HEK293 (cell line): ENCODE measurements at regions not wholly inside any gene's neighbourhood (a gene's known extent, or its start where the extent isn't known, plus 50 kb on each side); places are given as distances from the start of the nearest gene placed in this dataset.

ENCODE experiments used
- CTCF ChIA-PET: fragments of 350-600 bp; formaldehyde crosslinking; extraction: SDS; loops from one replicate; lab custom pipeline; 2021; ENCODE audit warnings: antibody characterized with exemption; lab: Yijun Ruan, JAX
- POLR2A ChIA-PET: fragments of 300-600 bp; formaldehyde crosslinking; extraction: SDS; loops from one replicate; lab custom pipeline; 2020; ENCODE audit warnings: antibody characterized with exemption, inconsistent platforms; lab: Yijun Ruan, JAX
- H3K27ac ChIP-seq: fragments of 200-500 bp; sonication (Bioruptor generic); 2 replicates; pipeline ENCODE4 v1.5.1; 2014; ENCODE audit warnings: low read depth, low read length, control low read depth, inconsistent platforms; ENCODE audit errors: extremely low read depth
- H3K36me3 ChIP-seq, 2 experiments: fragments of 200-500 bp in 1 of 2; sonication (Bioruptor generic) in 1 of 2; 1 replicate in 1 of 2; 2 replicates in 1 of 2; pipeline ENCODE4 v1.5.1; 2014 to 2017; ENCODE audit warnings: inconsistent platforms in 2 of 2, low read length in 2 of 2; ENCODE audit not compliant: control insufficient read depth in 2 of 2, insufficient read depth in 1 of 2
- H3K4me1 ChIP-seq: fragments of 200-500 bp; sonication (Bioruptor generic); 2 replicates; pipeline ENCODE4 v1.5.1; 2014; ENCODE audit warnings: mild to moderate bottlenecking, low read length, inconsistent platforms; ENCODE audit not compliant: control insufficient read depth, insufficient read depth
- H3K4me3 ChIP-seq: 2 replicates; pipeline ENCODE4 v1.5.1; 2011; ENCODE audit warnings: low read depth, mild to moderate bottlenecking, control low read depth, low read length, moderate library complexity
- H3K9me3 ChIP-seq: fragments of 200-500 bp; sonication (Bioruptor generic); 2 replicates; pipeline ENCODE4 v1.5.1; 2014; ENCODE audit warnings: low read depth, low read length, inconsistent platforms; ENCODE audit not compliant: control insufficient read depth, insufficient read depth
- FEZF1 ChIP-seq: fragments of 450-650 bp; formaldehyde crosslinking; IDR thresholded peaks from 2 replicates; pipeline ENCODE4 v1.5.1; 2016; ENCODE audit warnings: missing biosample characterization, missing genetic modification characterization
- KLF8 ChIP-seq: fragments of 450-650 bp; formaldehyde crosslinking; IDR thresholded peaks from 2 replicates; pipeline ENCODE4 v1.5.1; 2016; ENCODE audit warnings: missing biosample characterization, missing genetic modification characterization
- MYNN ChIP-seq: fragments of 450-650 bp; formaldehyde crosslinking; IDR thresholded peaks from 2 replicates; pipeline ENCODE4 v1.5.1; 2016; ENCODE audit warnings: missing biosample characterization, missing genetic modification characterization, borderline replicate concordance
- ZBTB7A ChIP-seq: fragments of 450-650 bp; formaldehyde crosslinking; IDR thresholded peaks from 2 replicates; pipeline ENCODE4 v1.5.1; 2016; ENCODE audit warnings: low read depth, missing biosample characterization, missing genetic modification characterization
- ZFP69B ChIP-seq: fragments of 450-650 bp; formaldehyde crosslinking; IDR thresholded peaks from 2 replicates; pipeline ENCODE4 v1.5.1; 2016; ENCODE audit warnings: missing biosample characterization, missing genetic modification characterization
- ZNF10 ChIP-seq: fragments of 450-650 bp; formaldehyde crosslinking; IDR thresholded peaks from 2 replicates; pipeline ENCODE4 v1.5.1; 2017; ENCODE audit warnings: missing biosample characterization, missing genetic modification characterization
- ZNF138 ChIP-seq: fragments of 450-650 bp; formaldehyde crosslinking; IDR thresholded peaks from 2 replicates; pipeline ENCODE4 v1.5.1; 2016; ENCODE audit warnings: missing biosample characterization, missing genetic modification characterization, borderline replicate concordance
- ZNF174 ChIP-seq: fragments of 450-650 bp; formaldehyde crosslinking; IDR thresholded peaks from 2 replicates; pipeline ENCODE4 v1.5.0; 2017; ENCODE audit warnings: missing biosample characterization, mild to moderate bottlenecking, missing genetic modification characterization
- ZNF24 ChIP-seq: fragments of 450-650 bp; formaldehyde crosslinking; IDR thresholded peaks from 2 replicates; pipeline ENCODE4 v1.5.1; 2016; ENCODE audit warnings: missing biosample characterization, missing genetic modification characterization
- ZNF302 ChIP-seq: fragments of 450-650 bp; formaldehyde crosslinking; IDR thresholded peaks from 2 replicates; pipeline ENCODE4 v1.5.1; 2016; ENCODE audit warnings: missing biosample characterization, missing genetic modification characterization, low read depth
- ZNF350 ChIP-seq: fragments of 450-650 bp; formaldehyde crosslinking; IDR thresholded peaks from 2 replicates; pipeline ENCODE4 v1.5.0; 2017; ENCODE audit warnings: missing biosample characterization, mild to moderate bottlenecking, missing genetic modification characterization
- ZNF394 ChIP-seq: fragments of 450-650 bp; formaldehyde crosslinking; IDR thresholded peaks from 2 replicates; pipeline ENCODE4 v1.5.1; 2016; ENCODE audit warnings: missing biosample characterization, missing genetic modification characterization, mild to moderate bottlenecking, moderate library complexity, borderline replicate concordance
- ZNF433 ChIP-seq: fragments of 450-650 bp; formaldehyde crosslinking; IDR thresholded peaks from 2 replicates; pipeline ENCODE4 v1.5.1; 2016; ENCODE audit warnings: missing biosample characterization, missing genetic modification characterization, low read depth
- ZNF514 ChIP-seq: fragments of 450-650 bp; formaldehyde crosslinking; IDR thresholded peaks from 2 replicates; pipeline ENCODE4 v1.5.1; 2016; ENCODE audit warnings: missing biosample characterization, missing genetic modification characterization
- ZNF549 ChIP-seq: fragments of 450-650 bp; IDR thresholded peaks from 2 replicates; pipeline ENCODE4 v1.5.1; 2018; ENCODE audit warnings: missing biosample characterization, missing genetic modification characterization, mild to moderate bottlenecking, inconsistent platforms, moderate library complexity
- ZNF561 ChIP-seq: fragments of 450-650 bp; IDR thresholded peaks from 2 replicates; pipeline ENCODE4 v1.5.1; 2018; ENCODE audit warnings: missing biosample characterization, missing genetic modification characterization, borderline replicate concordance
- ZNF626 ChIP-seq: fragments of 450-650 bp; sonication (Bioruptor Pico); formaldehyde crosslinking; IDR thresholded peaks from 2 replicates; pipeline ENCODE4 v1.5.1; 2018; ENCODE audit warnings: missing biosample characterization, missing genetic modification characterization, inconsistent platforms
- ZNF654 ChIP-seq: fragments of 450-650 bp; formaldehyde crosslinking; IDR thresholded peaks from 2 replicates; pipeline ENCODE4 v1.5.1; 2016; ENCODE audit warnings: low read depth, missing biosample characterization, missing genetic modification characterization
- ZNF658 ChIP-seq: fragments of 450-650 bp; formaldehyde crosslinking; IDR thresholded peaks from 2 replicates; pipeline ENCODE4; 2016; ENCODE audit warnings: missing biosample characterization, missing genetic modification characterization
- ZNF701 ChIP-seq: fragments of 450-650 bp; formaldehyde crosslinking; IDR thresholded peaks from 2 replicates; pipeline ENCODE4 v1.5.1; 2016; ENCODE audit warnings: missing biosample characterization, missing genetic modification characterization
- ZNF707 ChIP-seq: fragments of 450-650 bp; formaldehyde crosslinking; IDR thresholded peaks from 2 replicates; pipeline ENCODE4 v1.5.1; 2016; ENCODE audit warnings: missing biosample characterization, missing genetic modification characterization
- ZNF776 ChIP-seq: fragments of 450-650 bp; formaldehyde crosslinking; IDR thresholded peaks from 2 replicates; pipeline ENCODE4 v1.5.0; 2017; ENCODE audit warnings: missing biosample characterization, missing genetic modification characterization, borderline replicate concordance
- ZNF777 ChIP-seq: fragments of 450-650 bp; formaldehyde crosslinking; IDR thresholded peaks from 2 replicates; pipeline ENCODE4 v1.5.1; 2017; ENCODE audit warnings: missing biosample characterization, missing genetic modification characterization, borderline replicate concordance
- ZNF837 ChIP-seq: fragments of 450-650 bp; formaldehyde crosslinking; IDR thresholded peaks from 2 replicates; pipeline ENCODE4 v1.5.1; 2016; ENCODE audit warnings: missing biosample characterization, missing genetic modification characterization
- ZSCAN23 ChIP-seq: fragments of 450-650 bp; formaldehyde crosslinking; IDR thresholded peaks from 2 replicates; pipeline ENCODE4 v1.5.1; 2016; ENCODE audit warnings: missing biosample characterization, missing genetic modification characterization
- TF ChIP-seq, protein P1 (sequence below): fragments of 450-650 bp; formaldehyde crosslinking; IDR thresholded peaks from 2 replicates; pipeline ENCODE4 v1.5.1; 2017; ENCODE audit warnings: missing biosample characterization, missing genetic modification characterization
- TF ChIP-seq, protein P2 (sequence below): fragments of 450-650 bp; IDR thresholded peaks from 2 replicates; pipeline ENCODE4 v1.5.1; 2018; ENCODE audit warnings: missing biosample characterization, mild to moderate bottlenecking, missing genetic modification characterization
- TF ChIP-seq, protein P3 (sequence below): fragments of 450-650 bp; formaldehyde crosslinking; IDR thresholded peaks from 2 replicates; pipeline ENCODE4 v1.5.1; 2017; ENCODE audit warnings: missing biosample characterization, missing genetic modification characterization
- TF ChIP-seq, protein P4 (sequence below): fragments of 450-650 bp; formaldehyde crosslinking; IDR thresholded peaks from 2 replicates; pipeline ENCODE4 v1.5.1; 2017; ENCODE audit warnings: missing biosample characterization, mild to moderate bottlenecking, missing genetic modification characterization, moderate library complexity
- TF ChIP-seq, protein P5 (sequence below): fragments of 450-650 bp; formaldehyde crosslinking; IDR thresholded peaks from 2 replicates; pipeline ENCODE4 v1.5.1; 2016; ENCODE audit warnings: missing biosample characterization, missing genetic modification characterization

DNA sequence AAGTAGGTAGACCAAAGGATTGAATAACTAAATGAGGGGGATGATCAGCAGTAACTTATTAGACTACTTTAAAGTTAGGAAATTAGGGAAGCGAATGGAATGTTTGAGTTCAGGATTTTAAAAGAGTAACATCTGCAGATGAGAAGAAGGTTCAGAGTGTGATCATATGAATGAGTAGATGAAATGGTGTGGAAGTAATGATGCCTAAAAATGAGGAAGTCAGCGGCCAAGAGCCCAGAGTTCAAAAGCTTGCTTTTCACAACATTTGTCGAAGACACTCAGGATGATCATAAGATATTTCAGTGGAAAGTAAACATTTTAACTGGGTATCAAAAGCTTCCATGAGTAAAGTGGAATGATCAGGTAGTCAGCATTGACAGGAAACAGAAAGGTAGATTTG, 299.4 kb downstream of the LRRIQ3 start (continued):
- TF ChIP-seq ZNF626 (no peak), ZNF837 (tag by site-specific recombination) (no peak), ZNF174 (tag by site-specific recombination) (no peak), MYNN (no peak), ZNF394 (no peak), ZNF433 (tag by site-specific recombination) (no peak), ZNF658 (tag by site-specific recombination) (no peak), ZFP69B (no peak)
- TF ChIP-seq, protein P1, sequence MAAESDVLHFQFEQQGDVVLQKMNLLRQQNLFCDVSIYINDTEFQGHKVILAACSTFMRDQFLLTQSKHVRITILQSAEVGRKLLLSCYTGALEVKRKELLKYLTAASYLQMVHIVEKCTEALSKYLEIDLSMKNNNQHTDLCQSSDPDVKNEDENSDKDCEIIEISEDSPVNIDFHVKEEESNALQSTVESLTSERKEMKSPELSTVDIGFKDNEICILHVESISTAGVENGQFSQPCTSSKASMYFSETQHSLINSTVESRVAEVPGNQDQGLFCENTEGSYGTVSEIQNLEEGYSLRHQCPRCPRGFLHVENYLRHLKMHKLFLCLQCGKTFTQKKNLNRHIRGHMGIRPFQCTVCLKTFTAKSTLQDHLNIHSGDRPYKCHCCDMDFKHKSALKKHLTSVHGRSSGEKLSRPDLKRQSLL = no peak

DNA sequence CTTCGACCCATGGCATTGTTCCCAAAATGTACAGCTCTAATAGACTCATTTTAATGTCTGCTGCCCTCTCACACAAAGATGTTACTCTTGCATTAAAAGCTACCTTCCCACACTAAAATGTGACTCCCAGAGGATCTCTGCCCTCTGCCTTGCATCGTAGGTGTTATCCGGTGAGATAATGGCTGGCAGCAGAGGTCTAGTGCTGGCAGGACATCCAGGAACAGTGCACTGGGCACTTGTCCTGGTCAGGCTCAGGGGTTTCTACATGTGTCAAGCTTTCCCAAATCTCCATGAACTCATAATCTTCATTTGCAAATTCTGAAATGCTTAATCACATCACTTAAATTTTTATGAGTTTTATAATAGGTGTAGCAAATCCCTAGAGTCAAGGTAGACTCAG, 310.6 kb downstream of the LRRIQ3 start:
- H3K36me3 ChIP-seq = no peaks in the 10 kb centered on the region
- POLR2A ChIA-PET = no interaction called here
- H3K27ac ChIP-seq = no peak overlapping the region
- no peaks in the 10 kb centered on the region for H3K4me1 ChIP-seq
- no peaks in the 10 kb centered on the region for H3K9me3 ChIP-seq
- no peak overlapping the region for H3K4me3 ChIP-seq
- TF ChIP-seq ZNF776 (tag by site-specific recombination) (no peak), ZBTB7A (tag by site-specific recombination) (no peak), ZNF138 (no peak), ZNF777 (tag by site-specific recombination) (no peak), ZNF302 (tag by site-specific recombination) (no peak), ZNF514 (tag by site-specific recombination) (no peak), ZNF549 (tag by site-specific recombination) (no peak), FEZF1 (no peak), KLF8 (tag by site-specific recombination) (no peak), ZNF350 (no peak), ZNF707 (no peak), ZNF10 (tag by site-specific recombination) (no peak)
- TF ChIP-seq, protein P2, sequence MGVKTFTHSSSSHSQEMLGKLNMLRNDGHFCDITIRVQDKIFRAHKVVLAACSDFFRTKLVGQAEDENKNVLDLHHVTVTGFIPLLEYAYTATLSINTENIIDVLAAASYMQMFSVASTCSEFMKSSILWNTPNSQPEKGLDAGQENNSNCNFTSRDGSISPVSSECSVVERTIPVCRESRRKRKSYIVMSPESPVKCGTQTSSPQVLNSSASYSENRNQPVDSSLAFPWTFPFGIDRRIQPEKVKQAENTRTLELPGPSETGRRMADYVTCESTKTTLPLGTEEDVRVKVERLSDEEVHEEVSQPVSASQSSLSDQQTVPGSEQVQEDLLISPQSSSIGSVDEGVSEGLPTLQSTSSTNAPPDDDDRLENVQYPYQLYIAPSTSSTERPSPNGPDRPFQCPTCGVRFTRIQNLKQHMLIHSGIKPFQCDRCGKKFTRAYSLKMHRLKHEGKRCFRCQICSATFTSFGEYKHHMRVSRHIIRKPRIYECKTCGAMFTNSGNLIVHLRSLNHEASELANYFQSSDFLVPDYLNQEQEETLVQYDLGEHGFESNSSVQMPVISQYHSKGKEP (tag by site-specific recombination) = no peak
- TF ChIP-seq, protein P3, sequence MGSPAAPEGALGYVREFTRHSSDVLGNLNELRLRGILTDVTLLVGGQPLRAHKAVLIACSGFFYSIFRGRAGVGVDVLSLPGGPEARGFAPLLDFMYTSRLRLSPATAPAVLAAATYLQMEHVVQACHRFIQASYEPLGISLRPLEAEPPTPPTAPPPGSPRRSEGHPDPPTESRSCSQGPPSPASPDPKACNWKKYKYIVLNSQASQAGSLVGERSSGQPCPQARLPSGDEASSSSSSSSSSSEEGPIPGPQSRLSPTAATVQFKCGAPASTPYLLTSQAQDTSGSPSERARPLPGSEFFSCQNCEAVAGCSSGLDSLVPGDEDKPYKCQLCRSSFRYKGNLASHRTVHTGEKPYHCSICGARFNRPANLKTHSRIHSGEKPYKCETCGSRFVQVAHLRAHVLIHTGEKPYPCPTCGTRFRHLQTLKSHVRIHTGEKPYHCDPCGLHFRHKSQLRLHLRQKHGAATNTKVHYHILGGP (tag by site-specific recombination) = no peak
- TF ChIP-seq, all 188 proteins: peak for 0
- CTCF ChIA-PET = no interaction called here

DNA sequence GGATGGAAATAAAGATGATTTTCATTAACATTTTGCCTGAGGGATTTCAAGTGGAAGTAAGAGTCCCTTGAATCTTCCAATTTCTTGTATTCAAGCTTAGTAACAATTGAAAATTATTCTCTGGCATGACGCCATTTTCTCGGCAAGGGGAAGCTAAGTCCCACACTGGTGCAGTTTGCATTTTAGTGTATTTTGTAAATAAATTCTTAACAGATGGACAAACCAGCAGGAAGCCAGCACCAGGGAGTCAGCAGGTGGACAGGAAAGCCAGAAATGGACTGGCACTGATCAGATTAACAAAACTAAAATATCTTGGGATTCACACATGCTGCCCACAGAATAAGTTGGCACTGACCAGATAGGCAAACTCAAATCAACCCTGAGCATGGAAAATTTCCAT, 311.3 kb downstream of the LRRIQ3 start:
- ChIA-PET POLR2A (no interaction called here), CTCF (no interaction called here)
- no peaks in the 10 kb centered on the region for H3K36me3 ChIP-seq
- no peak overlapping the region for H3K27ac ChIP-seq
- no peak overlapping the region for H3K4me3 ChIP-seq
- H3K9me3 ChIP-seq = no peaks in the 10 kb centered on the region
- H3K4me1 ChIP-seq = no peaks in the 10 kb centered on the region
- TF ChIP-seq ZNF24 (tag by site-specific recombination) (no peak), ZNF561 (tag by site-specific recombination) (no peak), ZNF837 (tag by site-specific recombination) (no peak), ZNF701 (tag by site-specific recombination) (no peak), ZSCAN23 (tag by site-specific recombination) (no peak), ZNF654 (tag by site-specific recombination) (no peak)
- TF ChIP-seq, protein P4, sequence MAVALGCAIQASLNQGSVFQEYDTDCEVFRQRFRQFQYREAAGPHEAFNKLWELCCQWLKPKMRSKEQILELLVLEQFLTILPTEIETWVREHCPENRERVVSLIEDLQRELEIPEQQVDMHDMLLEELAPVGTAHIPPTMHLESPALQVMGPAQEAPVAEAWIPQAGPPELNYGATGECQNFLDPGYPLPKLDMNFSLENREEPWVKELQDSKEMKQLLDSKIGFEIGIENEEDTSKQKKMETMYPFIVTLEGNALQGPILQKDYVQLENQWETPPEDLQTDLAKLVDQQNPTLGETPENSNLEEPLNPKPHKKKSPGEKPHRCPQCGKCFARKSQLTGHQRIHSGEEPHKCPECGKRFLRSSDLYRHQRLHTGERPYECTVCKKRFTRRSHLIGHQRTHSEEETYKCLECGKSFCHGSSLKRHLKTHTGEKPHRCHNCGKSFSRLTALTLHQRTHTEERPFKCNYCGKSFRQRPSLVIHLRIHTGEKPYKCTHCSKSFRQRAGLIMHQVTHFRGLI (tag by site-specific recombination) = no peak
- TF ChIP-seq, protein P5, sequence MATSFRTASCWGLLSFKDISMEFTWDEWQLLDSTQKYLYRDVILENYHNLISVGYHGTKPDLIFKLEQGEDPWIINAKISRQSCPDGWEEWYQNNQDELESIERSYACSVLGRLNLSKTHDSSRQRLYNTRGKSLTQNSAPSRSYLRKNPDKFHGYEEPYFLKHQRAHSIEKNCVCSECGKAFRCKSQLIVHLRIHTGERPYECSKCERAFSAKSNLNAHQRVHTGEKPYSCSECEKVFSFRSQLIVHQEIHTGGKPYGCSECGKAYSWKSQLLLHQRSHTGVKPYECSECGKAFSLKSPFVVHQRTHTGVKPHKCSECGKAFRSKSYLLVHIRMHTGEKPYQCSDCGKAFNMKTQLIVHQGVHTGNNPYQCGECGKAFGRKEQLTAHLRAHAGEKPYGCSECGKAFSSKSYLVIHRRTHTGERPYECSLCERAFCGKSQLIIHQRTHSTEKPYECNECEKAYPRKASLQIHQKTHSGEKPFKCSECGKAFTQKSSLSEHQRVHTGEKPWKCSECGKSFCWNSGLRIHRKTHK = no peak
